GM12873 (cell line): ENCODE measurements at regions not wholly inside any gene's neighbourhood (a gene's known extent, or its start where the extent isn't known, plus 50 kb on each side); places are given as distances from the start of the nearest gene placed in this dataset.

ENCODE experiments used
- TF ChIP-seq, protein P1 (sequence below): IDR thresholded peaks from 2 replicates; pipeline ENCODE4 v1.5.1; 2012; ENCODE audit warnings: low read depth, mild to moderate bottlenecking, moderate library complexity, low read length, control low read depth; ENCODE audit not compliant: insufficient read depth; ENCODE audit errors: missing control alignments

DNA sequence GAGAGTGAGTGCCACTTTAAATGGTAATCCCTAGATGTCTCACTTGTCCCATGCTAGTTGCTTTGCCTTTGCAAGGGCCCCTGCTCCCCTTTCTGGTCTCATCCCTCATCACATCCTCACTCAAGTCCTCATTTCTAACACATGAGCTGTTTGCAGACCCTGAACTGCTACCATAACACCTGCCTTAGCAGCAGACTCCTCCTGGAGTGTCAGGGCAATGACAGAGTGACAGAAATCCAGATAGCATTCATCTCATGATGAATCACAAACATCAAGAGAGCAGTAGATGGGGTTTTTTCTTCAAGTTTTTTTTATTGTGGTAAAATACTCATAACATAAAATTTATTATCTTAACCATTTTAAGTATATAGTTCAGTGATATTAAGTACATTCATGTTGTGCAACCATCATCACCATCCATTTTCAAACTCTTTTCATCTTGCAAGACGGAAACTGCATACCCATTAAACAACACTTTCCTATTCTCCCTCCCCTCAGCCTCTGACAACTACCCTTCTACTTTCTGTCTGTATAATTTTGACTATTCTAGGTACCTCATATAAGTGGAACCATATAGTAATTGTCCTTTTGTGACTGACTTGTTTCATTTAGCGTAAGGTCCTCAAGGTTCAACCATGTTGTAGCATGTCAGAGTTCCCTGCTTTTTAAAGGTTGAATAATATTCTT, 133.2 kb upstream of the RPS6KA3 start:
- TF ChIP-seq, protein P1, sequence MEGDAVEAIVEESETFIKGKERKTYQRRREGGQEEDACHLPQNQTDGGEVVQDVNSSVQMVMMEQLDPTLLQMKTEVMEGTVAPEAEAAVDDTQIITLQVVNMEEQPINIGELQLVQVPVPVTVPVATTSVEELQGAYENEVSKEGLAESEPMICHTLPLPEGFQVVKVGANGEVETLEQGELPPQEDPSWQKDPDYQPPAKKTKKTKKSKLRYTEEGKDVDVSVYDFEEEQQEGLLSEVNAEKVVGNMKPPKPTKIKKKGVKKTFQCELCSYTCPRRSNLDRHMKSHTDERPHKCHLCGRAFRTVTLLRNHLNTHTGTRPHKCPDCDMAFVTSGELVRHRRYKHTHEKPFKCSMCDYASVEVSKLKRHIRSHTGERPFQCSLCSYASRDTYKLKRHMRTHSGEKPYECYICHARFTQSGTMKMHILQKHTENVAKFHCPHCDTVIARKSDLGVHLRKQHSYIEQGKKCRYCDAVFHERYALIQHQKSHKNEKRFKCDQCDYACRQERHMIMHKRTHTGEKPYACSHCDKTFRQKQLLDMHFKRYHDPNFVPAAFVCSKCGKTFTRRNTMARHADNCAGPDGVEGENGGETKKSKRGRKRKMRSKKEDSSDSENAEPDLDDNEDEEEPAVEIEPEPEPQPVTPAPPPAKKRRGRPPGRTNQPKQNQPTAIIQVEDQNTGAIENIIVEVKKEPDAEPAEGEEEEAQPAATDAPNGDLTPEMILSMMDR: no peak

DNA sequence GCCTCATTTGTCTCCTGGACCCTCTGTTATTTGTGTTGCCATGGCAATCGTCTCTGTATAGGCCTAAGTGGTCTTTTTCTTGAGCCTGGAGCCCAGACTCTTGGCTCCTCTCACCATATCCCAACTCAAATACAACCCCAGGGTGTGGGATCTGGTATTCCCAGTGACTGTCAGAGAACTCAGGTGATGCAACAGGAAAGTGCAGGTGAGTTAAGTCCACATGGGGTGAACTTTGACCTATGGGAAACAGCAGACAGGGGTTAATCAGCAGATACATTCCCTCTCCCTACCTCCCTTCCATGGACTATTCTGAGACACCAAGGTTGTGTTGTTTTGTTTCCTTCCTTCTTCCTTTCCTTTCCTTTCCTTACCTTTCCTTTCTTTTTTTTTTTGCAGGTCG, 130.9 kb upstream of the RPS6KA3 start:
- TF ChIP-seq, protein P1: no peak

DNA sequence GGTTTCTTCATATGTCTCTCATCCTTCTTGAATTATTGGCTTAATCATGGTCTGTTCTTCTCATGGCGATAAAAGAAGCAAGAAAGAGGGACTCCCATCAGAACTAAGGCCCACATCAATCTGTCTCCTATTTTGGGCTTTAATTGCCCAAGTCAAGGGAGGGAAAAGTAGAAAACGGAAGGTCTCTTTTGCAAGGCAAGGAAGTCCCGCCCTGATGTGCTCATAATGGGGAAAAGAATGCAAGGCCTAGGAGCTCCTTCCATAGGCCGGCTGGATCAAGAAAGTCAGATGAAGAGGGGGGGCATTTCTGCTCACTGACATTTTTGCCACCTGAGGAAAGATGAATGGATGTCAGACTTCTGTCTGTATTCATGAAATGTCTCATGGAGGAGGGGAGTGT, 127.7 kb upstream of the RPS6KA3 start:
- TF ChIP-seq, protein P1: no peak

DNA sequence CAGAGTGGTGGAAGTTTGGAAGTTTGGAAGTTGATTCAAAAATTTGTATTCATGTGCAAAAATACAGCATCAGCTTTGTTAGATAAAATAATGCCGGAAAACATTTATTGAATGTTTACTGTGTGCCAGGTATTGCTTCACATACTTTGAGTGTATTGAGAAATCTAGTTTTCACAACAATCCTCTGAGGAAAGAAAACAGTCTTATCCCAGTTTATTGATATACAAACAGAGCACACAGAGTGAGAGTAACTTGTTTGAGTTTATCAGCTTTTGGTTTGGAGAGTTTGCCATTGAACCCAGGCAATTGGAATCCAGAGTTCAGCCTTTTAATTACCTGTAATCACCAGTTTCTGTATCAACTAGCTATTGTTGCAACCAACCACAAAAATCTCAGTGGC, 127.2 kb upstream of the RPS6KA3 start:
- TF ChIP-seq, protein P1: no peak

DNA sequence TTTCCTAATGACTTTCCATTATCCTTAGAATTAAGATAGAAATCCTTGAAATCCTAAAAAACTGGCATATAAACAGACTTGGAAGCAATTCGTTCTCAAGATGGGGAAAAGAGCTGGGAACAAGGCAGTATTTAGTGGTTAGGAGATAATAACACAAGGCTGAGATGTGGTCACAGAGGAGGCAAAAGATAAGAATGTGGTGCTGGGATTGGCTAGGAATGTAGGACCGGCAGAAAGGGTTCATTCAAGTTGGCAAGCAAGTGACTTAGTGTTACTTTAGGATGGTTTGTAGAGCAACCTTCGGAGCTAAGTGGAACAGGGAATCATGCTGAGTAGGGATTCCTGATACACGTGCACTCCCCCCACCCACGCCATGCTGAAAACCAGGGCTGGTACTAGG, 121.9 kb upstream of the RPS6KA3 start:
- TF ChIP-seq, protein P1: no peak

DNA sequence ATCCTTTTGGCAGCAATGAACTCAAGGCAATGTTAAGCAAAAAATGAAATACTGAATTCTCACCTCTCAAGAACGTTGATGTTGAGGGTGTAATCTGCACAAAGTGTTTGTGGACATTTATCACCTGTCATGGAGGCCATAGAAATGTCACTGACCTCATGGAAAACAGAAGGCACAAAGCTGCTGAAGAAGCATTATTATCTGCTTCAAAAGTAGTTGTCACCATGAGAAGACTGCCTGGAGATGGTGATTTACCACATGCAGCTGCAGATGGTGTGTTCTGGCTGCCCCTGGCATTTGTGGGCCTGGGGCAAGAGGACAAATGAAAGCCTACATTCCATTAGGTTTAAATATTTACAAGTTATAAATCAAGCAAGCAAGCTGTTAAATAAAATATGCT, 116.8 kb upstream of the RPS6KA3 start:
- TF ChIP-seq, protein P1: no peak

DNA sequence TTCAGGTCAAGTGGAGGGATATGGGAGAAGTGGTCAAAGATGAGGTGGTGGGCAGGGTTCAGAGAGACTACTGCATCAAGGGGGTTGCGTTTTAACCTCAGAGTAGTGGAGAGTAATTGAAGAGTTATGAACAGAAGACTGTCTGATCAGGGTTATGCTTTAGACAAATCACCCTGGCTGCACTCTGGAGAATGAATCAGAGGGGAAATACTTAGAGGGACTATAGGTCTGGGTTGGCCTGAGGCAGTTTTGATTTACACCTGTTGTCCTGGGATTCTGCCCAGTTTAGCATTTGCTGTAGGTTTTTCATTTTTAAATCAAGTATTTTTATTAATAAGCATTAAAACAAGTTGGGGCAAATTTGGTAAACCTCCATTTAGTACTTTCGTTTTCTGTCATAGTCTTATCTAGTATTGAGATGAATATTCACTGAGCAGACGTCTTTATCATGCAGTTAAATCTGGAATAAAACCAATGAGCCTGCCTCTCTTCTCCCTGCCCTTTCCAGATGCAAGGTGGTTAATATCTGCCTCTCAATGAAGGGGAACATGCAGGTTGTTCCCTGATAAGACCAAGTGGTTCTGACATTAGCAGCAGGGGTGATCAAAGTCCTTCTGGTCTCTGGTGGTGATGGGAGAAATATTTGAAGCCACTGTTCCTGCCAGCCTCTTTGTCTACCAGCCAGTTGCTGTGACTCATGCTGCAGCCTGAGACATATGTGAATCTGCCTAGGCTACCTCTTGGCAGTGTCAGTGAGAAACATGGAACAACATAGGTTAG, 116.0 kb upstream of the RPS6KA3 start:
- TF ChIP-seq, protein P1: no peak
